NB4 (cell line): ENCODE measurements at regions not wholly inside any gene's neighbourhood (a gene's known extent, or its start where the extent isn't known, plus 50 kb on each side); places are given as distances from the start of the nearest gene placed in this dataset.

Experiments
- DNase-seq: peaks from one replicate; pipeline ENCODE4 v3.0.0; 2010; ENCODE audit warnings: low read depth
- H3K4me3 ChIP-seq: one replicate; pipeline ENCODE4 v1.5.1; 2011; ENCODE audit warnings: mild to moderate bottlenecking, low read depth, low read length, moderate library complexity
- MYC ChIP-seq: IDR thresholded peaks from 2 replicates; pipeline ENCODE4 v1.6.1; 2011; ENCODE audit warnings: low read depth, low read length
- POLR2A ChIP-seq: IDR thresholded peaks from 2 replicates; pipeline ENCODE4 v1.6.1; 2011; ENCODE audit warnings: mild to moderate bottlenecking; ENCODE audit not compliant: insufficient read length; ENCODE audit errors: extremely low read depth
- TF ChIP-seq, protein P1 (sequence below): IDR thresholded peaks from 2 replicates; pipeline ENCODE4 v1.6.1; 2011; ENCODE audit warnings: low read depth, low read length
- TF ChIP-seq, protein P2 (sequence below): IDR thresholded peaks from one replicate; pipeline ENCODE4 v1.5.1; 2012; ENCODE audit warnings: low read depth, low read length

DNA sequence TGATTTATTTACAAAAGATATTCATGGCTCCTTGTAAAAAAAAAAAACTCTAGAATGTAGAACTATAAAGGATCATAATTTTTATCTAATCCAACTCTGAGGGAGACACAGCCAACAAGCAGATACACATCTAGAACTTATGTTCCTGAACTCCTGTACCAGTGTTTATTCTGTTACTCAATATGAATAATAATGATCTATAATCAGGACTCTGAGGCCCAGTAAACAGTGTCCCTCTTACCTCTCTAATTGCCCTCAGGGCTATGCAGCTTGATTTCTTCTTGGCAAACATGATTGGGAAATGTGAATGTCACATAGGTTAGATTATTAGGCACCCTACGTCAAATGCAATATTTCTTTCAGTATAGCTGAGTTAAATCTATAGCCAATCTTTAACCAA is 391.6 kb upstream of the RPS23 start:
- no peak overlapping the region for H3K4me3 ChIP-seq
- no peak for TF ChIP-seq POLR2A
- TF ChIP-seq, protein P1, sequence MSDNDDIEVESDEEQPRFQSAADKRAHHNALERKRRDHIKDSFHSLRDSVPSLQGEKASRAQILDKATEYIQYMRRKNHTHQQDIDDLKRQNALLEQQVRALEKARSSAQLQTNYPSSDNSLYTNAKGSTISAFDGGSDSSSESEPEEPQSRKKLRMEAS, result no peak
- TF ChIP-seq, protein P2, sequence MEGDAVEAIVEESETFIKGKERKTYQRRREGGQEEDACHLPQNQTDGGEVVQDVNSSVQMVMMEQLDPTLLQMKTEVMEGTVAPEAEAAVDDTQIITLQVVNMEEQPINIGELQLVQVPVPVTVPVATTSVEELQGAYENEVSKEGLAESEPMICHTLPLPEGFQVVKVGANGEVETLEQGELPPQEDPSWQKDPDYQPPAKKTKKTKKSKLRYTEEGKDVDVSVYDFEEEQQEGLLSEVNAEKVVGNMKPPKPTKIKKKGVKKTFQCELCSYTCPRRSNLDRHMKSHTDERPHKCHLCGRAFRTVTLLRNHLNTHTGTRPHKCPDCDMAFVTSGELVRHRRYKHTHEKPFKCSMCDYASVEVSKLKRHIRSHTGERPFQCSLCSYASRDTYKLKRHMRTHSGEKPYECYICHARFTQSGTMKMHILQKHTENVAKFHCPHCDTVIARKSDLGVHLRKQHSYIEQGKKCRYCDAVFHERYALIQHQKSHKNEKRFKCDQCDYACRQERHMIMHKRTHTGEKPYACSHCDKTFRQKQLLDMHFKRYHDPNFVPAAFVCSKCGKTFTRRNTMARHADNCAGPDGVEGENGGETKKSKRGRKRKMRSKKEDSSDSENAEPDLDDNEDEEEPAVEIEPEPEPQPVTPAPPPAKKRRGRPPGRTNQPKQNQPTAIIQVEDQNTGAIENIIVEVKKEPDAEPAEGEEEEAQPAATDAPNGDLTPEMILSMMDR, result no peak
- TF ChIP-seq MYC, result no peak
- no peak for DNase-seq

DNA sequence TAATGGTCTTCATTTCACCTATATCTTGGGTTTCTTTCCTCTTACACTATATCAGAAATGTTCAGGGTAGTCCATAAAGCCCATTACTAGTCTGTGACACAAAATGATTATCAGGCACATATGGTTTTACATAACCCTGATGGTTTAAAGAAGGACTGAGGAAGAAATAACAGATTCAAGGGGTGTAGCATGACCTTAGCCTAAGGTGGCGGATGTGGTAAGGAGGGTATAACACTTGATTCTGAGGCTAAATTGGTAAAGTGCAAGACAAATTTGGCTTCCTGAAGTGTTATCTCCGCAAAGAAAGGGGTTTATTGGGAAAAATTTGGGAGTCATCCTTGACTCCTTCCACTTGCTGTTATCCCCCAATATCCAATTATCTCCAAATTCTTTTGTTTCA is 388.2 kb upstream of the RPS23 start:
- H3K4me3 ChIP-seq, result no peak overlapping the region
- no peak for TF ChIP-seq MYC
- TF ChIP-seq, protein P2, result no peak
- DNase-seq, result no peak

- no peak overlapping the region for H3K4me3 ChIP-seq
- TF ChIP-seq POLR2A, result no peak
- no peak for TF ChIP-seq MYC
- TF ChIP-seq, protein P2, result no peak
- TF ChIP-seq, protein P1, result no peak
- no peak for DNase-seq
Observed at GRCh38 chr5:82664732-82665131, 386.6 kb upstream of the RPS23 start.

- no peak overlapping the region for H3K4me3 ChIP-seq
- no peak for TF ChIP-seq POLR2A
- no peak for TF ChIP-seq MYC
- TF ChIP-seq, protein P2, result no peak
- TF ChIP-seq, protein P1, result no peak
- no peak for DNase-seq
Observed at GRCh38 chr5:82663225-82663624, 385.1 kb upstream of the RPS23 start.

- DNase-seq, result no peak
- TF ChIP-seq POLR2A, result no peak
- TF ChIP-seq, protein P2, result no peak
- no peak overlapping the region for H3K4me3 ChIP-seq
Observed at GRCh38 chr5:82662340-82662739, 384.2 kb upstream of the RPS23 start.

GRCh38 chr5:82661933-82662332 is 383.8 kb upstream of the RPS23 start:
- TF ChIP-seq, protein P1, result no peak
- no peak for TF ChIP-seq POLR2A
- DNase-seq, result no peak

More at GRCh38 chr5:82661933-82662332, 383.8 kb upstream of the RPS23 start:
- H3K4me3 ChIP-seq, result no peak overlapping the region
